Ectodermal cell (in vitro differentiated cells): ENCODE measurements at regions not wholly inside any gene's neighbourhood (a gene's known extent, or its start where the extent isn't known, plus 50 kb on each side); places are given as distances from the start of the nearest gene placed in this dataset.

Experiments used
- H3K27ac ChIP-seq: 2 replicates; pipeline ENCODE4 v1.7.0; 2013; ENCODE audit warnings: mild to moderate bottlenecking, low read depth, low read length; ENCODE audit not compliant: insufficient read depth, poor library complexity, severe bottlenecking
- H3K27me3 ChIP-seq: 2 replicates; pipeline ENCODE4 v1.7.0; 2013; ENCODE audit warnings: mild to moderate bottlenecking, low read length; ENCODE audit not compliant: insufficient read depth, control insufficient read depth, poor library complexity, severe bottlenecking
- H3K36me3 ChIP-seq: one replicate; pipeline ENCODE4 v1.7.0; 2013; ENCODE audit warnings: low read length; ENCODE audit not compliant: control insufficient read depth, insufficient read depth
- H3K4me1 ChIP-seq: one replicate; pipeline ENCODE4 v1.7.0; 2013; ENCODE audit warnings: low read length; ENCODE audit not compliant: control insufficient read depth, insufficient read depth
- H3K4me3 ChIP-seq: 2 replicates; pipeline ENCODE4 v1.7.0; 2013; ENCODE audit warnings: low read depth, low read length, control low read depth; ENCODE audit not compliant: insufficient read depth
- H3K9me3 ChIP-seq: 2 replicates; pipeline ENCODE4 v1.7.0; 2013; ENCODE audit warnings: mild to moderate bottlenecking, low read length, moderate library complexity; ENCODE audit not compliant: control insufficient read depth
- WGBS, 2 experiments: methylation state at CpG; one replicate each; pipeline ENCODE4 v1.1.7; 2013; ENCODE audit warnings: missing lambda C conversion rate in 2 of 2; 5-methylcytosine and 5-hydroxymethylcytosine counted together

DNA sequence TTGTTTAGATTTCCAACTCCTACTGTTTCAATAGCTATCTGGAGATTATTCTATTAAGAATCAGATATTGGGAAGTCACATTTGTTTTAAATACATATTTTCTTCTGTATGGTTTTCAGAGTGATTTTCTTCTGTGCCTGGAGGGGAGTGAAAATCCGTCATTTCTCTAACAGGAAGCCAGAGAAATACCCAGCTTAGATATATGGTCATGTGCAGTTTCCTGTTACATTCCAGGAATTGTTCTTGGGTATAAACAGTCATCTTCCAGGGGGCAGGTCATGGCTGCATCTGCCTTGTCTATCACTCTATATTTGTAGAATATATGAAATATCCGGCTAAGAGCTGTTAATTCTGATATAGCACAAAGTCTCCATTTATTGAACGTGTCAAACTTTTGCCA, 77.5 kb upstream of the MIR17HG start:
- Histone ChIP-seq H3K9me3 (no peaks in the 10 kb centered on the region), H3K27ac (no peak overlapping the region), H3K36me3 (no peaks in the 10 kb centered on the region), H3K4me1 (no peaks in the 10 kb centered on the region), H3K27me3 (no peaks in the 10 kb centered on the region), H3K4me3 (no peak overlapping the region)
- WGBS, 2 experiments = 91 to 95% methylated on average over 3 of the region's 3 CpGs

DNA sequence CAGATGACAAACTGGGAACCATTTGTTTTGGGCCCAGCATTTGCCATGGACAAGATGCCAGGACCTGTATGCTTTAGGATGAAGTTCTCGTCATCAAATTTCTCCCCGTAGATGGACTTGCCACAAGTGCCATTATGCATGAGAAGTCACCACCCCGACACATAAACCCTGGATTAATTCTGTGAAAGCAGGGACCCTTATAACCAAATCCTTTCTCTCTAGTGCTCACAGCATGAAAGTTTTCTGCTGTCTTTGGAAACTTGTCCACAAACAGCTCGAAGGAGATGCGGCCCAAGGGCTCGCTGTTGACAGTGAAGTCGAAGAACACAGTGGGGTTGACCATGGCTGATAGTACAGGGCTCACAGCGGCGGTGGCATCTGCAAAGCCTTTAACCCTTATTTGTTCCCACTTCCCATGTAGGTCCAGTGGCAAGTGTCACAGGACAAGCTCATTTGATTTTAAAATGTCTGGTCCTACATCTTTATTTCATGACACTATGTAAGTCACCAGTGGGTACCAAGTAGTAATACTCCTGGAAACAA, 75.2 kb upstream of the MIR17HG start:
- Histone ChIP-seq H3K36me3 (no peaks in the 10 kb centered on the region), H3K4me1 (no peaks in the 10 kb centered on the region), H3K9me3 (no peaks in the 10 kb centered on the region), H3K27me3 (no peaks in the 10 kb centered on the region), H3K27ac (no peak overlapping the region), H3K4me3 (no peak overlapping the region)
- WGBS, 2 experiments = 96% methylated on average over 9 of the region's 9 CpGs

DNA sequence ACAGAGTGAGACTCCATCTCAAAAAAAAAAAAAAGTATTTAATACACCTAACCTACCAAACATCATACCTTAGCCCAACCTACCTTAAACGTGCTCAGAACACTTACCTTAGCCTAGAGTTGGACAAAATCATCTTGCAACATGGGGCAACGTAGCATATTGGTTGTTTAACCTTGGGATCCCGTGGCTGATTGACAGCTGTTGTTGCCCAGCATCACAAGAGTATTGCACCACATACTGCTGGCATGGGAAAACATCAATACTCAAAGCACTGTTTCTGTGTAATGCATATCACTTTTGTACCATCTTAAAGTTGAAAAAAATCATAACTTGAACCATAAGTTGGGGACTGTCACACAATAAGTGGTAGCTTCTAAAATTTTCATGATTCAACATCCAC, 73.8 kb upstream of the MIR17HG start:
- Histone ChIP-seq H3K27ac (no peak overlapping the region), H3K4me3 (no peak overlapping the region), H3K9me3 (no peaks in the 10 kb centered on the region), H3K4me1 (no peaks in the 10 kb centered on the region), H3K27me3 (no peaks in the 10 kb centered on the region), H3K36me3 (no peaks in the 10 kb centered on the region)
- 88 to 92% methylated on average over 3 of the region's 3 CpGs for WGBS, 2 experiments

- WGBS, 2 experiments = 94 to 98% methylated on average over 5 of the region's 5 CpGs
- Histone ChIP-seq H3K9me3 (no peaks in the 10 kb centered on the region), H3K4me1 (no peaks in the 10 kb centered on the region), H3K27ac (no peak overlapping the region), H3K27me3 (no peaks in the 10 kb centered on the region), H3K4me3 (no peak overlapping the region), H3K36me3 (no peaks in the 10 kb centered on the region)
These were observed 70.3 kb upstream of the MIR17HG start for GRCh38 chr13:91277013-91277676.

GRCh38 chr13:91278291-91278690, 69.2 kb upstream of the MIR17HG start:
- no peak overlapping the region for H3K27ac ChIP-seq

GRCh38 chr13:91278888-91279287, 68.6 kb upstream of the MIR17HG start:
- no peak overlapping the region for H3K4me3 ChIP-seq
- 93 to 95% methylated on average over 2 of the region's 2 CpGs for WGBS, 2 experiments
- H3K36me3 ChIP-seq = no peaks in the 10 kb centered on the region
- H3K9me3 ChIP-seq = no peaks in the 10 kb centered on the region
- no peak overlapping the region for H3K27ac ChIP-seq
- no peaks in the 10 kb centered on the region for H3K4me1 ChIP-seq
- H3K27me3 ChIP-seq = no peaks in the 10 kb centered on the region

More at GRCh38 chr13:91278291-91278690, 69.2 kb upstream of the MIR17HG start:
- Histone ChIP-seq H3K9me3 (no peaks in the 10 kb centered on the region), H3K36me3 (no peaks in the 10 kb centered on the region), H3K4me1 (no peaks in the 10 kb centered on the region), H3K27me3 (no peaks in the 10 kb centered on the region), H3K4me3 (no peak overlapping the region)
- 90 to 95% methylated on average over 3 of the region's 3 CpGs for WGBS, 2 experiments

GRCh38 chr13:91280801-91281200, 66.7 kb upstream of the MIR17HG start:
- H3K27ac ChIP-seq = no peak overlapping the region
- H3K4me3 ChIP-seq = no peak overlapping the region
- no peaks in the 10 kb centered on the region for H3K9me3 ChIP-seq
- no peaks in the 10 kb centered on the region for H3K27me3 ChIP-seq
- H3K4me1 ChIP-seq = no peaks in the 10 kb centered on the region
- 92 to 97% methylated on average over 2 of the region's 2 CpGs for WGBS, 2 experiments
- no peaks in the 10 kb centered on the region for H3K36me3 ChIP-seq

GRCh38 chr13:91284335-91284734, 63.2 kb upstream of the MIR17HG start:
- Histone ChIP-seq H3K27ac (no peak overlapping the region), H3K27me3 (no peaks in the 10 kb centered on the region), H3K9me3 (no peaks in the 10 kb centered on the region), H3K4me1 (no peaks in the 10 kb centered on the region), H3K4me3 (no peak overlapping the region), H3K36me3 (no peaks in the 10 kb centered on the region)
- WGBS, 2 experiments = 97 to 100% methylated on average over 7 to 10 of the region's 10 CpGs

GRCh38 chr13:91286317-91286716, 61.2 kb upstream of the MIR17HG start:
- H3K36me3 ChIP-seq = no peaks in the 10 kb centered on the region
- H3K4me3 ChIP-seq = no peak overlapping the region
- no peak overlapping the region for H3K27ac ChIP-seq
- 93 to 100% methylated on average over 1 of the region's 1 CpG for WGBS, 2 experiments
- H3K27me3 ChIP-seq = no peaks in the 10 kb centered on the region
- no peaks in the 10 kb centered on the region for H3K9me3 ChIP-seq
- H3K4me1 ChIP-seq = no peaks in the 10 kb centered on the region

DNA sequence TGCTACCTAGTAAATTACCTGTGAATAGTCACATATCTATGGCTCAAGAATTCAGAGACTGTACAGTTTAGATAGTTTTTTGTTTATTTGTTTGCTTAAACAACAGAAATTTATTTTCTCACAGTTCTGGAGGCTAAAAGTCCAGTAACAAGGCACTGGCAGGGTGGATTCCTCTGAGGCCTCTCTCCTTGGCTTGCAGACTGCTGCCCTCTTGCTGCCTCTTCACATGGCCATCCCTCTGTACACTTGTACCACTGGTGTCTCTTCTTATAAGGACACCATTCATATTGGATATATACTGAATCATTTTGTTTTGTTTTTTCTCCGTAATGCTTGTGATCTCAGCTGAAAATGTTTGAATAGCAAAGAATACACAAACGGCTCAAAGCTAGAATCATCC, 56.4 kb upstream of the MIR17HG start:
- WGBS, 2 experiments = 96% methylated on average over 2 of the region's 2 CpGs
- Histone ChIP-seq H3K27ac (no peak overlapping the region), H3K4me3 (no peak overlapping the region), H3K4me1 (no peaks in the 10 kb centered on the region), H3K36me3 (no peaks in the 10 kb centered on the region), H3K27me3 (no peaks in the 10 kb centered on the region), H3K9me3 (no peaks in the 10 kb centered on the region)
